Fibroblast of skin of right biceps (primary cell): ENCODE measurements at regions not wholly inside any gene's neighbourhood (a gene's known extent, or its start where the extent isn't known, plus 50 kb on each side); places are given as distances from the start of the nearest gene placed in this dataset.
"Not testable (repeated sequence)": the region's sequence is repeated elsewhere in the genome, so short reads cannot be mapped to it uniquely, and the experiment has no call there.

Experiments used
- DNase-seq: peaks from one replicate; pipeline ENCODE4 v3.0.0-alpha.2; 2013

DNA sequence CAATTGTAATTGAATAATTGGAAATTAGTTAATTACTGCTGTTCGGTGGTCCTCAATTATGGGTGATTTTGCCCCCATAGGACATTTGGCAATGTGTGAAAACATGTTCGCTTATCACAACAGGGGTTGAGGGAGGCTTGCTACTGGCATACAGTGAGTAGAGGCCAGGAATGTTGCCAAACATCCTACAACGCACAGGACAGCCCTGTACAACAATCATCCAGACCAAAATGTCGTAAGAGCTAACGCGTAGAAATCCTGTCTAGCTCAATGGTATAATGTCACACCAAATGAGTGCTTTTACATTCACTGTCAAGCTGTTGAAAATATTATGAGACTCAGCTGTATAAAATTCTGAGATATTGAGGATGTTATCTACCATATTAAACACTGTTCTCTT is 464.4 kb upstream of the TUSC1 start:
- no peak for DNase-seq

DNA sequence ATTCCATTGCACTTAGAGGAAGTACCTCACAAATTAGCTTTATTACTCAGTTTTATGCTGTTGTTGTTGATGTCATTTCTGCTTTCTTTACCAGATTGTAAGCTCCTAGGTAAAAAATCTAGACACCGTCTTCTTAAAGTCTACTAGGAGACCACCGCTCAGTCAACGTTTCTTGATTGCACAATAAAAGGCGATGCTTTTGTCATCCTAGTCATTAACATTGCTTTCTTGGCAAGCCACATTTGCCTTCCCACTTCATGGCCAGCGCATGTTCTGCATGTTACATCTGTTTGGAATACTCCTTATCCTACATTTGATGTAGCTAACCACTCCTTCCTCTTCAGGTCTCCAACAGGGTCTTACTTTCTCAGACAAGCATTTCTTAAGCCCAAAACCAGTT is 464.0 kb upstream of the TUSC1 start:
- no peak for DNase-seq

DNA sequence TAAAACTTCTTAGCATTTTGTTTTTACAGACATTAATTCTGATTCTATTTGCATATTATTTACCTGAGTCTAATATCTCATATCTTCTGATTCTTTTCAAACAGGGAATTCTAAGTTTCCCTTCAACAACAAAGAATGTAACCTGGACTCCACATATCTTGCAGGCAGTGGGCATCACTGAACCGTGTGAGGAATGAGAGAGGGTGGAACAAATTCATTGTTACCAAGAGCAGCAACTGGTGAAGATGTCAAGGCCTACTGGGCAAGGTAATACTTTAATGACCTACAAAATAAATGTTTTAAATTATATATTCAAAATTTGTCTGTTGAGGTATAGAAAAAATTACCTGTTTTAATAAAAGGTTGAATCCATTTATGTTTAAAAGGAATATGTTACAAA is 455.3 kb upstream of the TUSC1 start:
- no peak for DNase-seq

DNA sequence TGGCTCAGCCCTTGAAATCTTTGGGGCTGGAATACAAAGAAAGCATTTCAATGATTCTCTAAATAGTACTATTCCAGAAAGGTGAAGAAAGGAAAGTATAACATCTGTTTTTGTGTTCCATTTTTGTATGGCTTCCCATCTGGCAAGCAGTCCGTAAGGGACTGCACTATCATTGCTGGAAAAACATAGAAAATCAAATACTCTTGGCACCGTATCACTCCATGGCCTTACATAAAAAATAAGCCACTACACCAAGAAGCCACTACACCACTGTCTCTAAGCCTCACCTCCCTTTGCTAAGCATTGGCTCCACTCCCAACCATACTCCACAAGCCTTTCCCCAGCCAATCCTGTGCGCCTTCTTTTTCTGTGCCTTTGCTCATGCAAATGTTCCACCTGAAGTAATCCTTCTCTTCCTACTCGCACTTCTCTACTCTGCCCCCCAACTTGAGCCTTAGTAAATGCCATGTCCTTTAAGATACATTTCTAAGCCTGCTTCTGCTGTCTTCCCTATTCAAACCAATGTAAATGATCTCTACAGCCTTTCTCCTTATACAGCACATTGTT is 454.6 kb upstream of the TUSC1 start:
- no peak for DNase-seq

DNA sequence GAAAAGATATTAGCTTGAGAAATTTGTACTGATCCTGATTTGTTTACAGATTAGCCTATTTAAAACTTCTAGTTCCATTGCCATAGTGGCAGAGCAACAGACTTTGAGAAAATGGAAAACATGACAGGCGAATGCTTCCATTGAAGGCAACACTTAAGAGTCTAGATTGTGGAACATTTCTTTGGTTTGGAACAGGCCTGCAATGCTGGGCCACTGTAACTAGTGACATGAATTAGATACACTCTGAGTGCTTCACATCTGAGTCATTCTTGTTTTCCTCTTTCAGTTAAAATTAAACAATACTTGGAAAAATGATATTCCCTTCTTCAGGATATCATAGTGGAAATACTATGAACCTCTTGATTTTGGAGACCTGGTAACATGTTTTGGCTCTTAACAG is 453.6 kb upstream of the TUSC1 start:
- DNase-seq = peak; percentile 63

DNA sequence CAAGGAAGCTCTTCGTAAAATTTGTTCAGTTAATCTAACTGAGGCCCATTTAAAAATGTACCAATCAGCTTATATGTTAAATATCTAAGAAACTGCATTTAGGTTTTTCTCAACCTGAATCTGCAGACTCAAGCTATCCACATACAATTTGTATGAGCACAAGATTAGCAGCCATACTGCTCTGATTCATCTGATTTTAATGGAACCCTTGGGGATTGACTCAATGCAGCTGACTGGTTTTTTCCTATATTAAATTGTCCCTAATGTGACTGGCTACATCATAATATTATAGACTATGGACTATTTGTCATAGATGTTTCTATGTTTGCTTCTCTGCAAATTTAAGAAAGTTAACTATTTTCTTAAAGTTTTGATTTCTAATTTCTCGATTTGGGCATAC is 451.0 kb upstream of the TUSC1 start:
- peak; percentile 87 for DNase-seq

DNA sequence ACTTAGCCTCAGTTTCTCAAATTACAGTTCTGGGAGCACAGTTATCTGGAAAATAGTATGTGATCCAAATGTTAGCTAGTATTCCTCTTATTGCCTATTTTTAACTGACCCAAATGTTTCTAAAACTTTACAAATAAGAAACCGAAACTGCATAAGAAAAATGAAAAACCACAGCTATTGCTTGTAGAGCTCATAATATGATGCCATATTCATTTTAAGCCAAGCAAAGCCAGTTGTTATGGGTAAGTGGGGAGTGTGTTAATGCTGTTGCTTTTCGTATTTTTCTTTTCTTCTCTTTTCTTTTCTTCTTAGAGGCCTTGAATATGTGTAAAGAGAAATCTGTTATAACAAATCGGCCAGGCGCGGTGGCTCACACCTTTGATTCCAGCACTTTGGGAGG is 447.4 kb upstream of the TUSC1 start:
- DNase-seq = no peak

DNA sequence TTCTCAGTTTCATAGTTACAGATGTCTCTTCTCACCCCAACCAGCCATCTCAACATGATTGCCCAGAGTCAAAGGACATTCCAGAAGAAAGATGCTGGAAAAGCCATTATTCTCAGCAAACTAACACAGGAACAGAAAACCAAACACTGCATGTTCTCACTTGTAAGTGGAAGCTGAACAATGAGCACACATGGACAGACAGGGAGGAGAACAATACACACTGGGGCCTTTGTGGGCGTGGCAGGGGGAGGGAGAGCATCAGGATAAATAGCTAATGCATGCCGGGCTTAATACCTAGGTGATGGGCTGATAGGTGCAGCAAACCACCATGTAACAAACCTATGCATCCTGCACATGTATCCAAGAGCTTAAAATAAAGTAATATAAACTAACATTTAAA is 437.8 kb upstream of the TUSC1 start:
- not testable (repeated sequence) for DNase-seq

DNA sequence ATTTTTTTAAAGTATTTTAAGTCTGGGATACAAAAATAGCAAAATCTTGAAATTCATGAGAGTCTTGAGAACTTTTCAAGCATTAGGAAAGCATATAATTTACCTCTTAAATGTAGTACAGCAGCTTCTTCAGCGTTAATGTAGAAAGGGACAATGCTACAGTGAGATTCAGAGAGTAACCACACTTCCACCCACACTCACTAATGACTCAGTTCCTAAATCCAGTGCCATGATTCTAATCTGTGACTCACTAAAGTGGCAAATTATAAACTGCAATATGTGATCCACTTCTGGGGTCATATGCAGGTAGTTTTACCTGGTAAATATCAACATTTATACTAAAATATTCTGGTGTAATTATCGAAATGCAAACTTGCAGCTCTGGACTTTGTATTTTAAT is 434.5 kb upstream of the TUSC1 start:
- DNase-seq = peak; percentile 18

DNA sequence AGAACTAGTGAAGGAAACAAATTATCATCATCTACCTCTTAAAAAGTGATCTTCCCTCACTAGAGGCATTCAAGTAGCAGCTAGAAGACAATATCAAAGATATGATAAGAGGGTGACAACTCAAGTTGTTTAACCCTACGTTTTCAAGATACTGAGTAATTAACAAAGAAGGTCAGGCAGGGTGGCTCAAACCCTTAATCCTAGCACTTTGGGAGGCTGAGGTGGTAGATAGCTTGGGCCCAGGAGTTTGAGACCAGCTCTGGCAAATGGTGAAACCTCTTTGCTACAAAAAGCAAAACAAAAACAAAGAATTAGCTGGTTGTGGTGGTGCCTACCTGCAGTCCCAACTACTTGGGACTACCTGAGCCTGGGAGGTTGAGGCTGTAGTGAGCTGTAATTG is 408.2 kb upstream of the TUSC1 start:
- DNase-seq = no peak

DNA sequence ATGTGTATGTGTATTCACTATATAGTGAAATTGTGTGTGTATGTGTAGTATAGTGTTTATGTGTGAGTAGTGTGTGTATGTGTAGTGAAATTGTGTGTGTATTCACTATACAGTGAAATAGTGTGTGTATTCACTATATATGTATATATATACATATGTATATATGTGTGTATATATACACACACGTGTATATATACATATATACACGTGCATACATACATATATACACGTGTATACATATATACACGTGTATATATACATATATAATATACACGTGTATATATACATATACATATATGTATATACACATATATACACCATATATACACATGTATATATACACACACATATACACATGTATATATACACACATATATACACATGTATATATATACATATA is 403.6 kb upstream of the TUSC1 start:
- no peak for DNase-seq

DNA sequence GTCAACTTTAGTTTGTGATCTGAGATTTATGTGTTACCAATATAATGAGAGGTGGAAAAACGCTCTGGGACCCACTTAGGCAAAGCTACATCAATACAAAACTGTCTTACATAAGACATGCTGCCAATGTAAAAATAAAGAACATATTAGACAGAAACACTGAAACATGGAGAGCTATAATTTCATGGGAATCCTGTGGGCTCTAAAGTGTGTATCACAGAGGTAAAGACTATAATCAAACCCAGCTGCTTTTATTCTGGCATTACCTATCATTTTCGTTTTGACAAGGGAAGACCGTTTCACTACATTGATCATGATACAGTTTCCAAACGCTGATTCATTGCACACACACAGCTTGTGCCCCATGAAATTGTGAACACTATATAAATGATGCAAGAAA is 400.5 kb upstream of the TUSC1 start:
- DNase-seq = peak; percentile 3

DNA sequence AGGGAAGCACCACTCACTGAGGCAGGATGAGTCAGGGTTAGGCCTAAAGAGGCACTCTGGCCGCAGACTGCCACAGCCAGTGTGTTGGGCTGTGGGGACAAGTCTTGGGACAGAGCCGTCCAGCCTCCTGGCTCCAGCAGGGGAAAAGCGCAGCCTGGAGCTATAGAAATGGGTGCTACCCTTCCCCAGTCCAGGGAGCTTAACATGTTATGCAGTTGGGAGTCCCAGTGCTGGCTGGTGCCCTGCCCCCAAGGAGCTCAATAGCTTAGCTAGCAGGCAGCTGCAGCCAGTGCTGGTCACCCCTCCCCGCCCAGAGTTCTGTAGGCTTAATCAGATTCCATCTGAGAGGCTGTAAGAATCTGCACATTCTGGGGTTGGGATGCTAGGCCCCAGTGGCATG is 399.6 kb upstream of the TUSC1 start:
- DNase-seq = no peak

DNA sequence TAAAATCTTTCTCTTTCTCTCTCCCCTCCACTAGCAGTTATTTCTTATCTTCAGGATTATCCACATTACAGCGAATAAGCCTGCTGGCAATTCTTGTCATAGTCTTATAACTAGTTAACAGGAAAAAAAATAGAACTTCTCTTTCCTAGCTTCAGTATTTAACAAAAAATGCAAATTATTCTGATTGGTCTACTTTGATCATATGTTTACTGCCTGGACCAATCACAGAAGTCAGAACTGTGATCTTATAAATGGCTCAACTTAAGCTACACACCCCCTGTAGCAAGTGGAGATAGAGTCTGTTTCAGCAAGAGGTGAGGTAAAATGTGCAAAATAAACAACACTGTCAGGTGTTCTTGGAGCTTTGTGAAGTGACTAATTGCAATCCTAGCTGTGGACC is 389.4 kb upstream of the TUSC1 start:
- no peak for DNase-seq

DNA sequence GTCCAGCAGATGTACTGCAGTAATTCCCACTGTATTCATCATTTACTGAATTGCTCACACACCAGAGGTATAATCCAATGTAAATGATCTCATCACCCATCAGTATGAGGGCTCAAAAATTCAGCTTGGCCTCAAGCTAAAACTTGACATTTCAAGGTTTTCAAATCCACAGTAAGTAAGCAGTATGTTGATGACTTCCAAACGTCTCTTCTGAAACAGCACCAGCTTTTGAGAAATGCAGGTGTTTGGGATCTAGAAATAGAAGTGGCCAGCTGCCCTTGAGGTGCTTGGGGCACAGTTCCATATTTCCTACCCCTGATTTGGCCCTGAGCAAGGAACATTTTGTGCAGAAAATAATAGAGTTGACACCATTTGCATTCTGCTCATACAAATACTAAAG is 388.0 kb upstream of the TUSC1 start:
- DNase-seq = no peak

DNA sequence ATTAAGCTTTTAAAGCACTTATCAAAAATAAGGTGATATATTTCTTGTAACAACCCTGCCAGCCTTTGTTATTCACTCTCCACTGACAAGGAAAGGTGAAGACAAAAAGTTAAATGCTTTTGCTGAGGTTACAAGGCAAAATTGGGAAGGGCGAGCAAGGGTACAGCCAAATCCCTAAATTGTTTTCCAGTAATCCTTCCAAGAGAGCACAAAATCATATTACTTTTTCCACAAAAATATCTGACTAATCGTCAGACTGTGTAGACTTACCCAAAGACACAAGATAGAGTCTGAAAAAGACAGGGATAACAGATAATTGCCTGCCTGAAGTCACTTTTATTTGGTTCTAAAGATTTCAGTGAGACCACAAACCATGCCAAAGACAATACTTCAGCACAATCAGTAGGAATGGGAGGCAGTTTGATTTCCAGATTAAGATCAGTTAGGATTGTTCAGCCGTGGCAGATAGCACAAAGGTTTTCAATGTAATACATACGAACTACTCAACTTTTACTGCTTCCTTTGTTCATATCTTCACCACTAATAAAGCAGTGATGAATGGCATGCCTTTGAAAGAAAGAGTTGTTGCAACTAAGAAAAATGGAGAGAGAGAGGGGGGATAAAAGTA is 383.8 kb upstream of the TUSC1 start:
- DNase-seq = no peak

DNA sequence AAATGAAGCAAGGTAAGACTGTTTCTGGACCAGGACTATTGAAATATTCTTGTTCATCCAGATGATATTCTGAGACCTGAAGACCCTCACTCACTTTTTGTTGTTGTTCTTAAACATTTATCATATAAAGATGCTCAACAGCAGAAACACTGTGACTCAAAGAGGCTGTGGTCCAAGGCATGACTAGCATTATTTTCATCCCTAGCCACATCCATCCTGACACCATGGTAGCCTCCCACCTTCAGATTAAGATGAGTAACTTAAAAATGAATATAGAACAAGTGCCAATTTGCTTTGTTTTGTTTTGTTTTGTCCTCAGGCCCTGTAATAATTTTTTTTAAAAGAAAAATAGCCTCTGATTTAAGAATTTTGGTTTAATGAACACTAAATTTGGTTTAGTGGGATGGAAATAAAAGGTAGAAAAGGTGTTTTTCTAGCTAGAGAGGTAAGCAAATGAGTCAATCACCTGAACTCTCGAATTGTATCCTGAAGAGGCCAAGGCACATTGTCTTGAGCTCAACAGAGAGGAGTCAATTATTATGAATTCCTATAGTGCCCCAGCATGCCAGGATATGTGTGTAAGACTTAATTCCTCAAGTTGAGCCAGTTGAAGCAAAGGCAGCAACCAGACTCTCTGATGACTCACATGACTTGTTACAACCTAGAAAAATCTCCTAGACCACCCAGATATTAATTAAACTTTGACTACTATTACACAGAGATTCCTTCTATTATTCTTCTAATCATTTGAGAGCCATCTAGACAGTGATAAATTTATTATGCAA is 380.1 kb upstream of the TUSC1 start:
- DNase-seq = peak; percentile 80

DNA sequence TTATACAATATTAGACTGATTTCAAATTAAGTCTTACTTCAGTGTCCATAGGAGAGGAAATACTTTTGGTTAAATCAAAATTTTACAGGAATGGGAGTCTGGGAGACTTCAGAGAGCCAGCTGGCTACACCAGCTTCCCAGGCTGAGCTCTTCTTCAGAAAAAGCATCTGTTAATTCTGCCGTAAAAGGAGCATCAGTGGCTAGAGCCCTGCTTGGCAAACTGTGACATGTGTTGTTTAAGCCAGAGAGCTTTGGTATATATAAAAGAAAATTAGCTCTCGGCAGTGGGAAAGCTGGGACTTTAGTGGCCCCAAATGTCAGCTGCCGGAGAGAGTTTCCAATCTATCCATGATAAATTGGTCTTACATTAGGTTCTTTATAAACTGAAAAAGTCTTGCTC is 378.8 kb upstream of the TUSC1 start:
- DNase-seq = no peak

DNA sequence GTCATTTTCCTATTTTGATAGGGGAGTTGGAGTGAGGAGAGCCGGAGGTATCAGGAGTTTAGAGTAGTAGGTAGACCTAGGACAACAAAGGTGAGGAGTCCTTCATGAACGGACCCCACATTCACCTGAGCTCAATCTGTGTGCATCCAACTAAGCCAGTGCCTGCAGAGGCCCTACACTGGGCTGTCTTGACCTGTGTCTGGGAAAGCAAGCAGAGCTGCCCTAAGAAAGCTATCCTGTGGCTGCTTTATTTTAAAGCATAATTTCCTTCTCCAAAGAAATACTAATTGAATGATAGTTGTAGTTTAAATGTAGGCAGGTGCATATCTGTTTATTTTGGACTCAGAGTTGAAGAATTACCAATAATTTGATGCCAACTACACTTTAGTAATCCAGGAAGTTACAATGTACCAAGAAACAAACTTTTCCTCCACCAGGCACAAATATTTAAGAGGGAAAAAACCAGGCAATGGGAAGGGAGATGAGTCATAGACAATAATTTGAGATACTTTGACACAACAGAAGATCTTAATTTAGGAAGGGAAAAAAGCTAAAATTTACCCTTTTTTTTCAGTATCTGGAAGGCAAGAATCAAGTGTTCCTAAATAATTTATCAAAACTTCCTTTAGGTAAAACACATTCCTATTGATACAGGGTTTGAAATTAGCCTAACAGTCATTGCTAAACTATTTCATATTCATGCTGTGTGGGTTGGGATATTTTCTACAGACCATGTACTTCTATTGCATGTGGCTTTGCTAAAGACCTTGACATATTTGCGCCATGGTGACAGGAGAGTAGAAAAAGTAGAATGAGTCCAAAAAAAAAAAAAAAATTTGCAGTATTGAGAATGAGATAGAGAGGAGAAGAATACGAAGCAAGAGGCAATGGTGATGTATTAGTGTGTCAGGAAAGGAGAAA is 376.6 kb upstream of the TUSC1 start:
- DNase-seq = peak; percentile 80

DNA sequence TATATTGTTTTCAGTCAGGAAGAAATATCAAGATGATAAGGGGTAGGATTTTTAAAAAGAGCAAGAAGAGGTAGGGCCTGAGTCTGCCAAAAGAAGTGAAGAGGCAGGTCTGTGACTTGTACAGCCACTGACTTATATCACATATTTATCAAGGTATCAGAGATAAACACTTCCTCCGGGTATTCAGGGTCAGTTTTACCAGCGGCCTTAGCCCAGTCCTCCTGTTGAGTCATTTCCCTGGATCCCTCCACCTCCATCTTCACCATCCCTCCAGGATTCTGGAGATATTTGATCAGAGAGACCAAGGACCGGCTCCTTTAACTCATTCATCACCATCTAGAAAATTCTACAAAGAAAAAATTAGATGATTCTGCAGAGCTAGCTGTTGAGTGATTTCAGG is 375.7 kb upstream of the TUSC1 start:
- DNase-seq = no peak

DNA sequence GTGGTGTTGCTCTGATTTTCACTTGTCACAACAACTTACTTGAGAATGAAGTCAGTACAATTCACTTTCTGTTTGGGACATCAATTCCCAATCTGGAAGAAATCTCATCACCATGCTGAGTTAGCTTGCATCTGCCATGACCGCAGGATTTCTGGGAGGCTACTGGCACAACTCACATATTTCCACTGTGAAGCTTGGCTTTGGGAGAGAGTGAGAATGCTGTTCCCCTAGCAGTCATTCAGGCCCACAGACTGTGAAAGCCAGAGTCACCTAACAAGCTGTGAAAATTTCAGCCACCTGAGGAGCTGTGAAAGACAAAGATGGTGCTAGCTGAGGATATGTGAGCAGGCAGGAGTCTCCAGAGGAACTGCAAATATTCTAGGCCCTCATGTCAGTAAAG is 365.2 kb upstream of the TUSC1 start:
- no peak for DNase-seq

DNA sequence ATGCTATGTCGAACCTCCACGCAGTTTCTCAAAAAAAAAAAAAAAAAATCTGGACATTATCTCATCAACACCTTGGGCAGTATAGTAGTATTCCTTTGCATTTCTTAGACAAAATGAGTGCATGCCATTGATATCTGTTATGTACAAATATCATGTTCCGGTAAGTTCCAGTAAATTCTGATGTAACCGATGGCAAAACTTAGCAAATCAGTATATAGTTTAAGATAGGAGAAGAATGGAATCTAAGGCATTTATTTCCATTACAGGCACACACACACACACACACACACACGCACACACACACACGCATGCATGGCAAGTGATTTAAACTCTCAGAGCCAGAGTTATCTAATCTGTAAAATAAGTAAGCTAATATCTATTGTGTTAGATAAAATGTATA is 356.5 kb upstream of the TUSC1 start:
- DNase-seq = peak; percentile 56

DNA sequence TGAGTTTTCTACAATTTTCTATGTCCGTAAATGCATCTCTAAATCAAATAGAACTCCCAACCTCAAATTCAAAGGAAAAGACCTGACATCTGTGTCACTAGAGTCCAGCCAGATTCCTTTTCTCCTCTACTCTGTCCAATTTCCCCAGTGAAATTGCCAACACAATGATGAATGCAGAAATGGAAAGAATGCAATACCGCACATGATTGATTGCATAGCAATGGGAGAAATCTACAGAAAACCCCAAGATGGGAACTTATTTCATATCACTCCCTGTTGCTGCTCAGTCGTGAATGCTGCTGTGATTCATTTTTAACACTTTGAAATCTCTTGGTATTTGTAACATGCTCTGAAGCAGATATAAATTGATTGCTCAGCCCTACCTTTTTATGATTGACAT is 355.1 kb upstream of the TUSC1 start:
- DNase-seq = peak; percentile 86
